HG02642 (cell line): ENCODE measurements at regions not wholly inside any gene's neighbourhood (a gene's known extent, or its start where the extent isn't known, plus 50 kb on each side); places are given as distances from the start of the nearest gene placed in this dataset.

Source experiments
- ATAC-seq: cut with Tn5 transposase; IDR thresholded peaks from one replicate; pipeline ENCODE4 v1.9.1; 2021; ENCODE audit warnings: mild to moderate bottlenecking; ENCODE audit not compliant: unreplicated experiment, poor library complexity

- no peak for ATAC-seq
Measured at GRCh38 chr6:65776332-65776731, 69.3 kb upstream of the EYS start.

GRCh38 chr6:65771946-65772345 is 64.9 kb upstream of the EYS start:
- ATAC-seq = no peak

- ATAC-seq = no peak
Measured at GRCh38 chr6:65761890-65762289, 54.9 kb upstream of the EYS start.

DNA sequence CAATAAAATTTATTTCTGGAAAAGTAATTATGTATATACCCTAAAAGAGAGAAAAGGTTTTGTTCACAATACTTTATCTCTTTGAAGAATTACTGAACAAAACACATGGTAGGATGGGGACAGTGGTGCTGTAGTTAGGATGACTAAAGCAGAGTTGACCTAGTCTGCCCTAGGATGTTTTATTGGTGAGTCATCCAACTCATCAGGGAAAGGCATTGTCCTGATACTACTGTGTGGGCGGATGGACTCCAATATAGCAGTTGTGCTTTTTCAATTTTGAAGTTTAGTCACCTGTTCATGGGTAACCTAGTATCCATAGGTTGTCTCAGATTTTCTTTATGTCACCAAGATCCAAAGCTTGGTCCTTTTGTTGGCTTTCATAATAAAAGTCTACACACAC is 53.3 kb upstream of the EYS start:
- ATAC-seq = no peak
